ENCODE measurements at regions not wholly inside any gene's neighbourhood (a gene's known extent, or its start where the extent isn't known, plus 50 kb on each side); places are given as distances from the start of the nearest gene placed in this dataset.

- H3K9me3 ChIP-seq, result no peaks in the 10 kb centered on the region
- intact Hi-C loops (cut with DNase I, micrococcal nuclease), result no loop called here
- TF ChIP-seq CTCF (IDR thresholded peaks at IDR 0.05), result no peak
- no peaks in the 10 kb centered on the region for H3K4me1 ChIP-seq (ENCODE audit: low read depth)
- ATAC-seq (no peak), DNase-seq (no peak)
- H3K4me3 ChIP-seq, result no peak overlapping the region
- H3K36me3 ChIP-seq (ENCODE audit: low read depth), result no peaks in the 10 kb centered on the region
Measured at GRCh38 chr12:18807714-18808113, 69.8 kb downstream of the CAPZA3 start.

- intact Hi-C loops (cut with DNase I, micrococcal nuclease), result no loop called here
- Histone ChIP-seq H3K4me3 (no peak overlapping the region), H3K9me3 (no peaks in the 10 kb centered on the region), H3K4me1 (ENCODE audit: low read depth) (no peaks in the 10 kb centered on the region), H3K36me3 (ENCODE audit: low read depth) (no peaks in the 10 kb centered on the region)
- DNase-seq (no peak), ATAC-seq (no peak)
- TF ChIP-seq CTCF (IDR thresholded peaks at IDR 0.05), result no peak
Measured at GRCh38 chr12:18808221-18808620, 70.3 kb downstream of the CAPZA3 start.

GRCh38 chr12:18810537-18811253, 72.8 kb downstream of the CAPZA3 start:
- ATAC-seq (no peak), DNase-seq (no peak)
- Histone ChIP-seq H3K4me3 (no peak overlapping the region), H3K4me1 (ENCODE audit: low read depth) (no peaks in the 10 kb centered on the region), H3K9me3 (no peaks in the 10 kb centered on the region), H3K36me3 (ENCODE audit: low read depth) (no peaks in the 10 kb centered on the region)
- intact Hi-C loops (cut with DNase I, micrococcal nuclease), result no loop called here
- no peak for TF ChIP-seq CTCF (IDR thresholded peaks at IDR 0.05)

- no peak for TF ChIP-seq CTCF (IDR thresholded peaks at IDR 0.05)
- H3K4me1 ChIP-seq (ENCODE audit: low read depth), result no peaks in the 10 kb centered on the region
- no peaks in the 10 kb centered on the region for H3K9me3 ChIP-seq
- no peak for DNase-seq
- no peaks in the 10 kb centered on the region for H3K36me3 ChIP-seq (ENCODE audit: low read depth)
- intact Hi-C loops (cut with DNase I, micrococcal nuclease), result no loop called here
- H3K4me3 ChIP-seq, result no peak overlapping the region
- no peak for ATAC-seq
Measured at GRCh38 chr12:18811273-18811672, 73.4 kb downstream of the CAPZA3 start.

- DNase-seq (no peak), ATAC-seq (no peak)
- Histone ChIP-seq H3K36me3 (ENCODE audit: low read depth) (no peaks in the 10 kb centered on the region), H3K4me3 (no peak overlapping the region), H3K4me1 (ENCODE audit: low read depth) (no peaks in the 10 kb centered on the region), H3K9me3 (no peaks in the 10 kb centered on the region)
- intact Hi-C loops (cut with DNase I, micrococcal nuclease), result no loop called here
- TF ChIP-seq CTCF (IDR thresholded peaks at IDR 0.05), result no peak
Measured at GRCh38 chr12:18813753-18814152, 75.8 kb downstream of the CAPZA3 start.
